H9 (cell line): ENCODE measurements at regions not wholly inside any gene's neighbourhood (a gene's known extent, or its start where the extent isn't known, plus 50 kb on each side); places are given as distances from the start of the nearest gene placed in this dataset.

Experiments used
- DNase-seq: peaks from one replicate; pipeline ENCODE4 v3.0.0-alpha.2; 2017
- H2AFZ ChIP-seq: one replicate; pipeline ENCODE4 v1.6.1; 2013; ENCODE audit warnings: mild to moderate bottlenecking, low read length, control low read depth, moderate library complexity
- H2AK5ac ChIP-seq: 2 replicates; pipeline ENCODE4 v1.6.1; 2013; ENCODE audit warnings: low read length, control low read depth, mixed read lengths; ENCODE audit not compliant: insufficient read length
- H2BK120ac ChIP-seq: one replicate; pipeline ENCODE4 v1.6.1; 2013; ENCODE audit warnings: low read depth, mild to moderate bottlenecking, low read length, control low read depth, inconsistent platforms; ENCODE audit not compliant: poor library complexity, severe bottlenecking
- H2BK12ac ChIP-seq: 2 replicates; pipeline ENCODE4 v1.6.1; 2013; ENCODE audit warnings: low read length, control low read depth, mixed read lengths, low read depth; ENCODE audit not compliant: insufficient read length
- H2BK15ac ChIP-seq: 2 replicates; pipeline ENCODE4 v1.6.1; 2013; ENCODE audit warnings: low read depth, low read length, control low read depth
- H2BK20ac ChIP-seq: one replicate; pipeline ENCODE4 v1.6.1; 2013; ENCODE audit warnings: low read depth, mild to moderate bottlenecking, low read length, control low read depth, inconsistent platforms; ENCODE audit not compliant: poor library complexity, severe bottlenecking
- H2BK5ac ChIP-seq: 2 replicates; pipeline ENCODE4 v1.6.1; 2013; ENCODE audit warnings: low read length, control low read depth, mixed read lengths; ENCODE audit not compliant: insufficient read length
- H3K14ac ChIP-seq: 2 replicates; pipeline ENCODE4 v1.6.1; 2013; ENCODE audit warnings: low read length, control low read depth; ENCODE audit not compliant: insufficient read depth
- H3K18ac ChIP-seq: 2 replicates; pipeline ENCODE4 v1.6.1; 2013; ENCODE audit warnings: low read depth, mild to moderate bottlenecking, mixed read lengths, low read length, control low read depth; ENCODE audit not compliant: insufficient read length
- H3K23ac ChIP-seq: 2 replicates; pipeline ENCODE4 v1.6.1; 2013; ENCODE audit warnings: low read length, control low read depth, mixed read lengths, low read depth; ENCODE audit not compliant: insufficient read length
- H3K23me2 ChIP-seq: 2 replicates; pipeline ENCODE4 v1.6.1; 2013; ENCODE audit warnings: low read depth, mild to moderate bottlenecking, mixed read lengths, low read length, control low read depth; ENCODE audit not compliant: insufficient read length, poor library complexity, severe bottlenecking
- H3K27ac ChIP-seq: 2 replicates; pipeline ENCODE4 v1.5.1; 2013; ENCODE audit warnings: low read length, control low read depth, mixed read lengths, low read depth; ENCODE audit not compliant: insufficient read length
- H3K27me3 ChIP-seq: 2 replicates; pipeline ENCODE4 v1.6.1; 2013; ENCODE audit warnings: low read length, control low read depth, inconsistent platforms; ENCODE audit not compliant: insufficient read depth
- H3K4ac ChIP-seq: 2 replicates; pipeline ENCODE4 v1.6.1; 2013; ENCODE audit warnings: low read depth, mild to moderate bottlenecking, control low read depth, inconsistent platforms, low read length, moderate library complexity
- H3K4me1 ChIP-seq: 2 replicates; pipeline ENCODE4 v1.6.1; 2013; ENCODE audit warnings: low read length, control low read depth, inconsistent platforms; ENCODE audit not compliant: insufficient read depth
- H3K4me2 ChIP-seq: 2 replicates; pipeline ENCODE4 v1.6.1; 2013; ENCODE audit warnings: low read length, control low read depth, mixed read lengths; ENCODE audit not compliant: insufficient read length, insufficient read depth
- H3K56ac ChIP-seq: 2 replicates; pipeline ENCODE4 v1.6.1; 2013; ENCODE audit warnings: low read depth, mild to moderate bottlenecking, mixed read lengths, low read length, control low read depth; ENCODE audit not compliant: insufficient read length
- H3K79me1 ChIP-seq: 2 replicates; pipeline ENCODE4 v1.6.1; 2013; ENCODE audit warnings: low read depth, mild to moderate bottlenecking, moderate library complexity, low read length, control low read depth, inconsistent platforms; ENCODE audit not compliant: insufficient read depth, poor library complexity, severe bottlenecking
- H3K79me2 ChIP-seq: 2 replicates; pipeline ENCODE4 v1.6.1; 2013; ENCODE audit warnings: low read length, control low read depth, inconsistent platforms; ENCODE audit not compliant: insufficient read depth
- H3K9ac ChIP-seq: 2 replicates; pipeline ENCODE4 v1.6.1; 2013; ENCODE audit warnings: low read length, control low read depth, mixed read lengths; ENCODE audit not compliant: insufficient read length; ENCODE audit errors: extremely low read depth
- H3K9me3 ChIP-seq: one replicate; pipeline ENCODE4 v1.6.1; 2013; ENCODE audit warnings: low read depth, low read length, inconsistent platforms; ENCODE audit not compliant: control insufficient read depth
- H3T11ph ChIP-seq: one replicate; pipeline ENCODE4 v1.6.1; 2013; ENCODE audit warnings: mild to moderate bottlenecking, low read length, control low read depth, inconsistent platforms
- H4K20me1 ChIP-seq: one replicate; pipeline ENCODE4 v1.6.1; 2013; ENCODE audit not compliant: control insufficient read depth, insufficient read length, insufficient read depth
- H4K5ac ChIP-seq: 2 replicates; pipeline ENCODE4 v1.6.1; 2013; ENCODE audit warnings: low read depth, mild to moderate bottlenecking, mixed read lengths, low read length, control low read depth; ENCODE audit not compliant: insufficient read length
- H4K8ac ChIP-seq: replicated peaks from 2 replicates; pipeline ENCODE4 v1.6.1; 2013; ENCODE audit warnings: low read length, control low read depth, mixed read lengths, low read depth; ENCODE audit not compliant: insufficient read length
- H4K91ac ChIP-seq: 2 replicates; pipeline ENCODE4 v1.6.1; 2013; ENCODE audit warnings: low read depth, mild to moderate bottlenecking, moderate library complexity, mixed read lengths, low read length, control low read depth; ENCODE audit not compliant: insufficient read length
- H3K27ac Mint-ChIP-seq, 3 experiments: 2 replicates in 2 of 3; 3 replicates in 1 of 3; pipeline ENCODE4 v1.8.0; 2020 to 2021; ENCODE audit warnings: mixed read lengths in 3 of 3, mild to moderate bottlenecking in 1 of 3, moderate library complexity in 1 of 3
- H3K27me3 Mint-ChIP-seq: 2 replicates; pipeline ENCODE4 v1.8.0; 2021; ENCODE audit warnings: low read depth, mild to moderate bottlenecking, moderate library complexity, mixed read lengths
- H3K36me3 Mint-ChIP-seq, 3 experiments: 2 replicates in 2 of 3; 3 replicates in 1 of 3; pipeline ENCODE4 v1.8.0; 2020 to 2021; ENCODE audit warnings: low read depth in 3 of 3, mixed read lengths in 3 of 3; ENCODE audit not compliant: insufficient read depth in 1 of 3
- H3K4me1 Mint-ChIP-seq, 2 experiments: 2 replicates each; pipeline ENCODE4 v1.8.0; 2020; ENCODE audit warnings: mixed read lengths in 2 of 2
- H3K4me3 Mint-ChIP-seq, 2 experiments: 2 replicates in 1 of 2; 3 replicates in 1 of 2; pipeline ENCODE4 v1.8.0; 2020 to 2021; ENCODE audit warnings: mild to moderate bottlenecking in 2 of 2, mixed read lengths in 2 of 2, moderate library complexity in 1 of 2
- H3K9me3 Mint-ChIP-seq, 2 experiments: 2 replicates in 1 of 2; 3 replicates in 1 of 2; pipeline ENCODE4 v1.8.0; 2020; ENCODE audit warnings: mild to moderate bottlenecking in 2 of 2, mixed read lengths in 2 of 2, moderate library complexity in 1 of 2
- CTCF ChIP-seq: fragments of 200-600 bp; sonication (generic); conservative IDR thresholded peaks from 3 replicates; pipeline ENCODE4 v1.8.0; 2021; ENCODE audit warnings: antibody characterized with exemption, mild to moderate bottlenecking
- WGBS: extraction: QIAGEN DNeasy Blood & Tissue Kit; methylation state at CpG from one replicate; pipeline ENCODE4 v1.1.7; 2013; ENCODE audit warnings: missing lambda C conversion rate, low lambda C conversion rate, mixed read lengths; ENCODE audit not compliant: insufficient read length; ENCODE audit errors: extremely low coverage; 5-methylcytosine and 5-hydroxymethylcytosine counted together

GRCh38 chr20:11832397-11832796 lies 85.3 kb upstream of the BTBD3 start:
- no peak overlapping the region for H2BK120ac ChIP-seq
- no peaks in the 10 kb centered on the region for H3K79me2 ChIP-seq
- no CpG with 5 or more reads among the region's 1 CpG for whole genome bisulfite sequencing
- no peak overlapping the region for H2BK15ac ChIP-seq
- H3K27me3 ChIP-seq, result no peaks in the 10 kb centered on the region
- H3K27ac ChIP-seq, result no peak overlapping the region
- Mint-ChIP-seq H3K36me3 (no peaks in the 10 kb centered on the region; a peak in 1 of 7 replicates), H3K4me1 (peaks cover 0 to 3% of the 10 kb centered on the region in 2 experiments; a peak in 1 of 4 replicates), H3K9me3 (peaks cover 0 to 2% of the 10 kb centered on the region in 2 experiments; a peak in 2 of 5 replicates), H3K4me3 (no peak overlapping the region), H3K27ac (no peak overlapping the region), H3K27me3 (peaks cover 6% of the 10 kb centered on the region; the same call in 1 of the 2 replicates)
- no peak overlapping the region for H4K8ac ChIP-seq
- H3K23me2 ChIP-seq, result no peaks in the 10 kb centered on the region
- H2AK5ac ChIP-seq, result no peak overlapping the region
- no peak overlapping the region for H2AFZ ChIP-seq
- H3K56ac ChIP-seq, result no peak overlapping the region
- H3K4me1 ChIP-seq, result no peaks in the 10 kb centered on the region
- no peak overlapping the region for H4K91ac ChIP-seq
- no peak overlapping the region for H3K4ac ChIP-seq
- H2BK5ac ChIP-seq, result no peak overlapping the region
- no peak for TF ChIP-seq CTCF
- H4K20me1 ChIP-seq, result no peaks in the 10 kb centered on the region
- H2BK20ac ChIP-seq, result no peak overlapping the region
- no peak overlapping the region for H3K23ac ChIP-seq
- H2BK12ac ChIP-seq, result no peak overlapping the region
- no peak overlapping the region for H3K18ac ChIP-seq
- H3K79me1 ChIP-seq, result no peaks in the 10 kb centered on the region
- no peak overlapping the region for H3T11ph ChIP-seq
- no peak overlapping the region for H3K14ac ChIP-seq
- no peak overlapping the region for H3K9ac ChIP-seq
- no peak overlapping the region for H3K4me2 ChIP-seq
- H3K9me3 ChIP-seq, result no peaks in the 10 kb centered on the region
- no peak for DNase-seq
- H4K5ac ChIP-seq, result no peak overlapping the region
